ENCODE measurements at regions not wholly inside any gene's neighbourhood (a gene's known extent, or its start where the extent isn't known, plus 50 kb on each side); places are given as distances from the start of the nearest gene placed in this dataset.
"Not testable (repeated sequence)": the region's sequence is repeated elsewhere in the genome, so short reads cannot be mapped to it uniquely, and the experiment has no call there.

- TF ChIP-seq CTCF (IDR thresholded peaks at IDR 0.05; ENCODE audit: unreplicated experiment in 3 of 3) = no peak
- Mint-ChIP-seq H3K36me3 (ENCODE audit: low read depth) (no peaks in the 10 kb centered on the region), H3K9me3 (no peaks in the 10 kb centered on the region), H3K27me3 (ENCODE audit: low read depth) (no peaks in the 10 kb centered on the region), H3K4me1 (no peaks in the 10 kb centered on the region), H3K27ac (peak overlapping the region in 2 of 3 experiments; percentile 0 to 3), H3K4me3 (no peak overlapping the region)
These were observed 439.9 kb upstream of the CHD1 start for GRCh38 chr5:99368726-99369125.

- no peak overlapping the region for H3K4me3 Mint-ChIP-seq
- no peak overlapping the region for H3K27ac Mint-ChIP-seq
- no peak for TF ChIP-seq CTCF (IDR thresholded peaks at IDR 0.05; ENCODE audit: unreplicated experiment in 3 of 3)
- H3K9me3 Mint-ChIP-seq = peaks cover 8% of the 10 kb centered on the region
- H3K4me1 Mint-ChIP-seq = no peaks in the 10 kb centered on the region
- no peaks in the 10 kb centered on the region for H3K27me3 Mint-ChIP-seq (ENCODE audit: low read depth)
- H3K36me3 Mint-ChIP-seq (ENCODE audit: low read depth) = peaks cover 4% of the 10 kb centered on the region
These were observed 427.1 kb upstream of the CHD1 start for GRCh38 chr5:99355881-99356280.

- Mint-ChIP-seq H3K27me3 (ENCODE audit: low read depth) (no peaks in the 10 kb centered on the region), H3K27ac (no peak overlapping the region), H3K9me3 (peaks cover 17% of the 10 kb centered on the region), H3K4me1 (no peaks in the 10 kb centered on the region), H3K4me3 (no peak overlapping the region), H3K36me3 (ENCODE audit: low read depth) (peaks cover 1% of the 10 kb centered on the region)
- TF ChIP-seq CTCF (IDR thresholded peaks at IDR 0.05; ENCODE audit: unreplicated experiment in 3 of 3) = no peak
These were observed 421.0 kb upstream of the CHD1 start for GRCh38 chr5:99349787-99350186.

GRCh38 chr5:99348597-99348996 is 419.8 kb upstream of the CHD1 start:
- Mint-ChIP-seq H3K36me3 (ENCODE audit: low read depth) (no peaks in the 10 kb centered on the region), H3K27me3 (ENCODE audit: low read depth) (no peaks in the 10 kb centered on the region), H3K9me3 (peaks cover 17% of the 10 kb centered on the region), H3K4me1 (no peaks in the 10 kb centered on the region), H3K4me3 (no peak overlapping the region), H3K27ac (no peak overlapping the region)
- TF ChIP-seq CTCF (IDR thresholded peaks at IDR 0.05; ENCODE audit: unreplicated experiment in 3 of 3) = no peak

GRCh38 chr5:99339758-99340157 is 411.0 kb upstream of the CHD1 start:
- H3K36me3 Mint-ChIP-seq (ENCODE audit: low read depth); H3K4me3 Mint-ChIP-seq; H3K27ac Mint-ChIP-seq; H3K4me1 Mint-ChIP-seq; H3K27me3 Mint-ChIP-seq (ENCODE audit: low read depth): not testable (repeated sequence)
- H3K9me3 Mint-ChIP-seq = peaks cover 41% of the 10 kb centered on the region

GRCh38 chr5:99334936-99335335 is 406.1 kb upstream of the CHD1 start:
- peaks cover 10% of the 10 kb centered on the region for H3K4me1 Mint-ChIP-seq
- H3K27me3 Mint-ChIP-seq (ENCODE audit: low read depth) = no peaks in the 10 kb centered on the region
- no peaks in the 10 kb centered on the region for H3K36me3 Mint-ChIP-seq (ENCODE audit: low read depth)
- H3K9me3 Mint-ChIP-seq = peaks cover 29% of the 10 kb centered on the region
- no peak for TF ChIP-seq CTCF (IDR thresholded peaks at IDR 0.05; ENCODE audit: unreplicated experiment in 3 of 3)
- H3K27ac Mint-ChIP-seq = no peak overlapping the region
- no peak overlapping the region for H3K4me3 Mint-ChIP-seq

Data from nephron (organoid).